Heart left ventricle (tissue), 16 donors: ENCODE measurements at regions not wholly inside any gene's neighbourhood (a gene's known extent, or its start where the extent isn't known, plus 50 kb on each side); places are given as distances from the start of the nearest gene placed in this dataset.

Experiments used
- ATAC-seq, 4 donors: fragments of 200-7000 bp; cut with Tn5 transposase; one replicate each; pipeline ENCODE4 v1.9.1; 2020 to 2022; ENCODE audit warnings: moderate library complexity in 4 of 4, mild to moderate bottlenecking in 3 of 4, moderate number of reproducible peaks in 1 of 4
- DNase-seq, 5 donors: peaks; one replicate each; pipeline ENCODE4 v3.0.0-alpha.2; 2020
- H3K27ac ChIP-seq, 12 donors: fragments of 200-600 bp; sonication (generic) in 4 of 12; one replicate each; pipeline versions ENCODE4 v1.5.0 to v1.8.0; 2016 to 2022; ENCODE audit warnings: mild to moderate bottlenecking in 2 of 12
- H3K27me3 ChIP-seq, 9 donors: fragments of 200-600 bp; sonication (generic) in 2 of 9; one replicate each; pipeline versions ENCODE4 v1.5.1 to v1.8.0; 2016 to 2022; ENCODE audit warnings: mild to moderate bottlenecking in 3 of 9
- H3K36me3 ChIP-seq, 9 donors: fragments of 200-600 bp; sonication (generic) in 2 of 9; one replicate each; pipeline versions ENCODE4 v1.5.0 to v1.8.0; 2018 to 2022; ENCODE audit warnings: mild to moderate bottlenecking in 2 of 9
- H3K4me1 ChIP-seq, 12 donors: fragments of 200-600 bp; sonication (generic) in 4 of 12; one replicate each; pipeline versions ENCODE4 v1.5.0 to v1.8.0; 2016 to 2022; ENCODE audit warnings: mild to moderate bottlenecking in 3 of 12
- H3K4me3 ChIP-seq, 12 donors: fragments of 200-600 bp; sonication (generic) in 4 of 12; one replicate each; pipeline versions ENCODE4 v1.5.0 to v1.8.0; 2017 to 2022; ENCODE audit warnings: mild to moderate bottlenecking in 9 of 12, moderate library complexity in 4 of 12
- H3K9me3 ChIP-seq, 12 donors: fragments of 200-600 bp; sonication (generic) in 4 of 12; one replicate each; pipeline versions ENCODE4 v1.5.0 to v1.8.0; 2016 to 2022; ENCODE audit warnings: mild to moderate bottlenecking in 1 of 12
- CTCF ChIP-seq, 12 donors: fragments of 200-600 bp; sonication (generic) in 4 of 12; IDR thresholded peaks; one replicate each; pipeline versions ENCODE4 v1.5.0 to v1.8.0; 2018 to 2022; ENCODE audit warnings: antibody characterized with exemption in 12 of 12, mild to moderate bottlenecking in 5 of 12
- POLR2A ChIP-seq, 2 donors: fragments of 450-650 bp; IDR thresholded peaks; one replicate each; pipeline ENCODE4 v1.6.1; 2017; ENCODE audit warnings: antibody characterized with exemption in 2 of 2, mild to moderate bottlenecking in 2 of 2, moderate library complexity in 2 of 2
- WGBS, 4 donors: extraction: QIAGEN DNeasy Blood & Tissue Kit in 2 of 4; methylation state at CpG; one replicate each; pipeline versions ENCODE4 v1.1.5 to v1.1.7; 2013 to 2018; 5-methylcytosine and 5-hydroxymethylcytosine counted together
- intact Hi-C, 10 donors: fragments of 100-400 bp; cut with DNase I; formaldehyde crosslinking; loops; one replicate each; pipeline versions ENCODE4 v1.11.1 to v1.14.2; 2022
- donor health status: ischemic (EF 13 %, LVEDD 7.1; RV severe dilation, severe dysfunction).
- donor health status: healthy with polysubstance abuse.
- donor health status: DM: no; HTN: yes; CAD: no.
- donor health status: DM: no; HTN: no; CAD: no.
- donor health status: ischemic (EF 25% LVEDD 6.9; RV normal size, moderate dysfunction).
- donor health status: ischemic (EF 25% LVEDD 5.7; RV mildly dilated, moderate dysfunction).
- donor health status: healthy.
- donor health status: DM: yes; HTN: yes; CAD: no.
- donor health status: ischemic (EF 35%, LVEDD 5.7; RV mildly dilated, moderate dysfunction).
- donor health status: nonischemic (EF 11% LVEDD 7.7; RV severe dilation, severe dysfunction).
- donor health status: DM: yes; HTN: yes; CAD: no.
- donor health status: PGD.
- donor health status: ischemic (EF 29% LVEDD 5.4; RV normal size, mild dysfunction).
- donor health status: nonischemic (EF 23%, LVEDD 6.1; RV moderate dilation, normal function).

GRCh38 chr5:15992918-15993317 lies 186.7 kb downstream of the MARCHF11 start:
- H3K27ac ChIP-seq = no peak overlapping the region
- DNase-seq (no peak), ATAC-seq (no peak)
- peaks cover 0 to 33% (median 17%) of the 10 kb centered on the region in 12 donors for H3K9me3 ChIP-seq
- no peaks in the 10 kb centered on the region for H3K27me3 ChIP-seq
- H3K4me3 ChIP-seq = no peak overlapping the region
- TF ChIP-seq CTCF (IDR thresholded peaks at IDR 0.05) (no peak), POLR2A (IDR thresholded peaks at IDR 0.05) (no peak)
- 50 to 59% (median 54%) methylated on average over 2 of the region's 2 CpGs for WGBS, 4 donors
- intact Hi-C loops = loop anchor here (5.0 to 10.0 kb wide), 9 partner anchors 158 to 888 kb away; partner anchors contain the start of gene FBXL7 (in 2 of the 10)
- peaks cover 0 to 10% (median 0%) of the 10 kb centered on the region in 12 donors for H3K4me1 ChIP-seq
- no peaks in the 10 kb centered on the region for H3K36me3 ChIP-seq

- Histone ChIP-seq H3K36me3 (no peaks in the 10 kb centered on the region), H3K4me1 (peaks cover 0 to 10% (median 0%) of the 10 kb centered on the region in 12 donors), H3K4me3 (no peak overlapping the region), H3K27me3 (no peaks in the 10 kb centered on the region), H3K9me3 (peaks cover 0 to 33% (median 17%) of the 10 kb centered on the region in 12 donors), H3K27ac (no peak overlapping the region)
- ATAC-seq = no peak
- intact Hi-C loops = loop anchor here (5.0 to 10.0 kb wide), 9 partner anchors 157 to 887 kb away; partner anchors contain the start of gene FBXL7 (in 2 of the 10)
- no peak for DNase-seq
- no peak for TF ChIP-seq POLR2A (IDR thresholded peaks at IDR 0.05)
- TF ChIP-seq CTCF (IDR thresholded peaks at IDR 0.05) = no peak
Observed at GRCh38 chr5:15991586-15991985, 188.0 kb downstream of the MARCHF11 start.
